ENCODE measurements at regions not wholly inside any gene's neighbourhood (a gene's known extent, or its start where the extent isn't known, plus 50 kb on each side); places are given as distances from the start of the nearest gene placed in this dataset.
"Not testable (repeated sequence)": the region's sequence is repeated elsewhere in the genome, so short reads cannot be mapped to it uniquely, and the experiment has no call there.

DNA sequence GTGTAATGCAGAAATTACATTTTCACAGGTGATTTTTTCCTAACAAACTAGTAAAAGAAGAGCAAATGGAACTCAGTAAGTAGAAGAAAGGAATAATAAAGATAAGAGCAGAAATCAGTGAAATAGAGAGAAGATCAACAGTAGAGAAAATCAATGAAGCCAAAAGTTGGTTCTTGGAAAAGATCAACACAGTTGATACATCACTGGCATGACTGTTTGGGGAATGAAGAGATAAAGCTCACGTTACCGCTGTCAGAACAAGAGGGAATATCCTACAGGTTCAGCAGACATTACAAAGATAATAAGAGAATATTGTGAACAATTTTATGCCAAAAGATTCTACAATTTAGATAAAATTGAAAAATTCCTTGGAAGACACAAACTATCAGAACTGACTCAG, 146.4 kb downstream of the ACTR3B start:
- DNase-seq (ENCODE audit: low spot score): no peak

DNA sequence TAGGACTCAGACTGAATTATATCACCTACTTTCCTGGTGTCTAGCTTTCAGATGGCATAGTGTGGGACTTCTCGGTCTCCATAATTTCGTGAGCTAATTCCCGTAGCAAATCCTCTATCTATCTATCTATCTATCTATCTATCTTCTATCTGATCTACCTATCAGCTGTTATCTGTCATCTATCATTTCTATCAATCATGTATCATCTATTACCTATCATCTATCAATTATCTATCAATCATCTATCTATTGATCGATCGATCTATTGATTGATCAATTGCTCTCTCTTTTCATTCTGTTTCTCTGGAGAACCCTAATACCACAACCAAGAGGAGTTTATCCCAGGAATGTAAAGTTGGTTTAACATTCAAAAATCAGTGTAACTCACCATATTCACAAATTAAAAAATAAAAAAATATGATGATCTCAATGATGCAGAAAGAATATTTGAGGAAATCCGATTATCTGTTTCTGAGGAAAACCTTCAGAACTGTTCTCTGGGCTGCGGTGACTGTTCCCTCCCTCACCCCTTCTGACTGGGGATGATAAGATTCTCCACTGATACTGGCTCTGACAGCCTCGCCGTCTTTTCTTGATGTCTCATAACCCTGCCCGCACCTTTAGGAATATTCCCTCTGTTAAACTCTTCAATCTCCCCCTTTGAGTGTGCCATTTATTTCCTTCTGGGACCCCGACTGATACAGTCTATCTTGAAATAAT, 147.7 kb downstream of the ACTR3B start:
- no peak for DNase-seq (ENCODE audit: low spot score)

GRCh38 chr7:152909280-152909679, 149.7 kb downstream of the ACTR3B start:
- DNase-seq (ENCODE audit: low spot score): no peak

- DNase-seq (ENCODE audit: low spot score): no peak
These were observed 150.4 kb downstream of the ACTR3B start for GRCh38 chr7:152909683-152910544.

DNA sequence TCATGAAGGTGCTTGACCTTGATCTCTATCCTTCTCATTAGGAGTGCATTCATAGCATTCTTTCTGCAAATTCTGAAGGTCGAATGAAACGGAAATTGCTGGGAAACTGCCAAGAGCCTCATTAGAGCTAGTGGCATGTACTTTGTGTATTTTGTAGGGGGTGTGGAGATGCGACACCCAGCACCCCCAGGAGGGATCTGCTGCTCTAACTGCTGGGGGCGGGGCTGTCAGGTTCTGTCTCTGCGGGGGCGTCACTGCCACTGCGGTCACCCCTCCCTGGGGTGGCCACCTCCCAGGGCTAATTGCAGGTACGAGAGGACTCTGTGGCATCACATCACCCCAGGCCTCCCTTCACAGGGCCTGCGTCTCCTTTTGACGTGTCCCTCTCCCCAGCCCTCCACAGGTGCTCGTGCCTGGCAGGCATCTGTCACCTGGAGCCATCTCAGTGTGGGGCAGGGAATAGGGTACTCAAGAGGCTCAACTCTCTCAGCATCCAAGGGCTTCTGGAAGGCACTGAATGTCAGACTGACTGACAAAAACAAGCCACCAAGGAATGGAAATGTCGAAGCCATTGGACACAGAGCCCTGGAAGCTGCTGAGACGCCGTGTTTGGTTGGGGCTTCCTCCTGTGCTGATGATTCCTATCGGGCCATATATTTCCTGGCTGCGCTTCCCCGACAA, 151.1 kb downstream of the ACTR3B start:
- DNase-seq (ENCODE audit: low spot score): no peak

GRCh38 chr7:152911226-152911560, 151.6 kb downstream of the ACTR3B start:
- no peak for DNase-seq (ENCODE audit: low spot score)

DNA sequence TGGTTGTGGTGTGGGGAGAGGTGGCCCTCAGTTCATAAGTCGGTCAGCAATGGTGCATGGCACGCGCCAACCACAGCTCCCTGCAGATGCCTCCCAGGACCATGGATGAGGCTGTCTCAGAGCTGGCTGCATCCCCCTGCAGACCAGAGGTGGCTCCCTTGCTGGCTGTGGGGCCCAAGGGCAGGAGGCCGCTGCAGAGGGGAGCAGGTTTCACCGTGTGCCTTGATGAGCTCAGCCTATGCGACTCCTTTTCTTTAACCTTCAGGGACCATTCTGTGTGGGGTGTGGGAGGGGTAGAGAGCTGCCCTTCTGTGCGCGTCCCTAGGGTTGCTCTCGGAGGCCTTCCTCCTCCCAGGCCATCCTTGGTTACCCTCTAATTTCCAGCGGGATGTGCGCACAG, 152.4 kb downstream of the ACTR3B start:
- no peak for DNase-seq (ENCODE audit: low spot score)

GRCh38 chr7:152912511-152912910, 153.0 kb downstream of the ACTR3B start:
- no peak for DNase-seq (ENCODE audit: low spot score)

DNA sequence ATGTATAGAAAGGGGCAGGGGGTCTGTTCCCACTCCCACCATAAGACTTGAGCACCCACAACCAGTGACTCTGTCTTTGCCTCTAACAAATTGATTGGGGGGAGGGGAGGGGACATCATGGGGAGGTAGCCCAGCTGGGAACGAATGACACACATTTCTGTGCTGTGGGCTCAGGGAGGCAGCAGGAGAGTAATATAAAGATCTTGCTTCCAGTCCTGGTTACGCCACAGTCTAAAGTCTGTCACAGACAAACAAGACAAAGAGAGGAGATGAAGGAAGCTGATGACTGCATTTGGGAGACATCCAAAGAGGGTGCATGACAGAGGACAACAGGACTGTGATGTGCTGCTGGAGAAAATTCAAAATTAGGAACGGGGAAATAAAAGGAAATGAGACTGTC, 153.9 kb downstream of the ACTR3B start:
- no peak for DNase-seq (ENCODE audit: low spot score)

DNA sequence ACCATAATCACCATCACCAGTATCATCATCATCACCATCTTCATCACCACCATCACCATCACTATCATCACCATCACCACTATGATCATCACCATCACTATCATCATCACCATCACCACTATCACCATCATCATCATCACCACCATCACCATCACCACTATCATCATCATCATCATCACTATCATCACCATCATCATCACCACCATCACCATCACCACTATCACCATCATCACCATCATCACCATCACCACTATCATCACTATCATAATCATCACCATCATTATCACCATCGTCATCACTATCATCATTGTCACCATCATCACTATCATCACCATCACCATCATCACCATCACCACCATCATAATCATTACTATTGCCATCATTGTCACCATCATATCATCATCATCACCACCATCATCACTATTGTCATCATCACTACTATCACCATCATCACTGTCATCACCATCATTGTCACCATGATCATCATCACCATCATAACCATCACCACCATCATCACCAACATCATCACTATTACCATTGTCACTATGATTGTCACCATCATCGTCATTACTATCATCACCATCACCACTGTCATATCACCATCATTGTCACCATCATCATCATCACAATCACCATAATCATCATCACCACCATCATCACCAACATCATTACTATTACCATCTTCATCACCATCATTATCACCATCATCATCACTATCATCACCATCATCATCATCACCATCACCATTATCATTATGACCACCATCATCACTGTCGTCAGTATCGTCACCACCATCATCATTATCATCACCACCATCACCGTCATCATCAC, 154.7 kb downstream of the ACTR3B start:
- no peak for DNase-seq (ENCODE audit: low spot score)

- not testable (repeated sequence) for DNase-seq (ENCODE audit: low spot score)
These were observed 155.2 kb downstream of the ACTR3B start for GRCh38 chr7:152914845-152915102.

DNA sequence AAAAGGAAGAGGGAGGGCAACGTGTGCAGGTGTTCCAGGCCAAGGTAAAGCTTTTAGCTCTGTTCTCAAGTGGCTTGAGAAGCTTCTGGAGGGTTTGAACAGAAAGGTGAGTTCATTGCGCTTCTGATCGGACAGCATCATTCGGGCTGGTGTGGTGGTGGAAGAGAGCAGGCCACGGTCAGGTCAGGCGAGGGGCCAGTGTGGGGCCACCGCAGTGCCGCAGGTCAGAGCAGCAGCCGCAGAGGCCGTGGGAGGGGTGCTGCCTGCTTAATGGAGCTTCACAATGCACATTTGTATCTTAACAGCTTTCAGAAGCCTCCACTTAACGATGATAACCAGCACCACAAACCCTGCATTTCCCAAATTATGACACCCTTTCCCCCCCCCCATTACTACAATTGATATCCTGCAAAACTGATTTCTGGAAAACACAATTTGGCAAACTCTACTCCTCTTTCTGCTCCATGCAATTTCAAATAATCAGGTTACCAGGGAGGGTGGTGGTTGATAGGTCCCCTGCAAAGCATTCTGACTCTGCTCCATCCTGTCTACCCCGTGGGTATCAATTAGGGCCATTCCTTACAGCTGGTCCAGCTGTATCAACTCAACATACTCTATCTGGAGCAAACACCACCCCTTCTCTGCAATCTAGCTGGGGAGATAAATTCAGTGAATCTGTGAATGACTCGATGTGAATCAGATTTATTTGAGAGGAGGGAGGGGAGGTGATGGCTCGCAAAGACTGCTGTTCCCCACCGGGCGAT, 162.9 kb downstream of the ACTR3B start:
- DNase-seq (ENCODE audit: low spot score): no peak

DNA sequence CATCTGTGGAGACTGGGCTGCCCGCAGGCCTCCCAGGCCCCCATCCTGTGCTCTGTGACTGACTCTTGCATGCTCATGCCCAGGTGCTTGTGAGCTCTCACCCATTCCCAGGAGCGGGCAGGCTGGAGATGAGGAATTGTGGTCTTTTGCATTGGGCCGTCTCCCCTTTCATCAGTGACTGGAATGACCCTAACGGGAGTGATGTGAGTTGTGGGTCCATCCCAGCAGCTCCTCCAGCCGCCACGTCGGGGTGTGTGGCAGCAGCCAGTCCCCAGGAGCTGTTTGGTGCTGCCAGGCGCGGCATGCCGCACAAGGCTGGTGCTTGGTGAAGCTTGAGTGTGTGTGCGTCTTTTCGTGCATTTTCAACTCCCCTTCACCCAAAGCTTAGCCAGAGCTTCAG, 164.2 kb downstream of the ACTR3B start:
- no peak for DNase-seq (ENCODE audit: low spot score)

- no peak for DNase-seq (ENCODE audit: low spot score)
These were observed 164.7 kb downstream of the ACTR3B start for GRCh38 chr7:152924238-152924637.

- no peak for DNase-seq (ENCODE audit: low spot score)
These were observed 165.4 kb downstream of the ACTR3B start for GRCh38 chr7:152924826-152925411.

- no peak for DNase-seq (ENCODE audit: low spot score)
These were observed 166.0 kb downstream of the ACTR3B start for GRCh38 chr7:152925412-152926147.

DNA sequence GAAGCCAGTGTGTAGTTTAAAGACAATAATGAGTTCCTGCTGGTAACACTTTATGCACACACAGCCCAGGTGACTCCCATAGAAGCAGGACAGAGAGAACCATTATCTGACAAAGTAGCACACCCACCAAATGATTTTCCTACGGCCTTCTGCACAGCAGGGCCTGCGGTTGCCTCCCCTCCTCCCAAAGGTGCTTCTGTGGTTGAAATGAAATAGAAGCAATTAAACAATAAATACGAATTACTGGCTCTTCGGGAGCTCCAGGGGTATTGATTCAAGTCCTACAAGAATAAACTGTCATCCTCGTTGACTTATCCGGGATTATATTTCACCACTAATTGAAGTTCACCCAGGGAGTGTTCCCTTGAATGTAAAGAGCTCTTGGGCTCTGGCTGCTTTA, 172.1 kb downstream of the ACTR3B start:
- no peak for DNase-seq (ENCODE audit: low spot score)

GRCh38 chr7:152937282-152937681, 177.7 kb downstream of the ACTR3B start:
- DNase-seq (ENCODE audit: low spot score): no peak

DNA sequence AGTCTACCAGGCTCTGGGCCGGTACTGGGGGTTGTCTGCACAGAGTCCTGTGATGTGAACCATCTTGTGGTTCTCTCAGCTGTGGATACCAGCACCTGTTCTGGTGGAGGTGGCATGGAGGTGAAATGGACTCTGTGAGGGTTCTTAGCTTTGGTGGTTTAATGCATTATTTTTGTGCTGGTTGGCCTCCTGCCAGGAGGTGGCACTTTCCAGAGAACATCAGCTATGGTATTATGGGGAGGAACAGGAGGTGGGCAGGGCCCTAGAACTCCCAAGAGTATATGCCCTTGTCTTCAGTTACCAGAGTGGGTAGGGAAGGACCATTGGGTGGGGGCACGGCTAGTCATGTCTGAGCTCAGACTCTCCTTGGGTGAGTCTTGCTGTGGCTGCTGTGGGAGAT, 187.1 kb downstream of the ACTR3B start:
- DNase-seq (ENCODE audit: low spot score): not testable (repeated sequence)

DNA sequence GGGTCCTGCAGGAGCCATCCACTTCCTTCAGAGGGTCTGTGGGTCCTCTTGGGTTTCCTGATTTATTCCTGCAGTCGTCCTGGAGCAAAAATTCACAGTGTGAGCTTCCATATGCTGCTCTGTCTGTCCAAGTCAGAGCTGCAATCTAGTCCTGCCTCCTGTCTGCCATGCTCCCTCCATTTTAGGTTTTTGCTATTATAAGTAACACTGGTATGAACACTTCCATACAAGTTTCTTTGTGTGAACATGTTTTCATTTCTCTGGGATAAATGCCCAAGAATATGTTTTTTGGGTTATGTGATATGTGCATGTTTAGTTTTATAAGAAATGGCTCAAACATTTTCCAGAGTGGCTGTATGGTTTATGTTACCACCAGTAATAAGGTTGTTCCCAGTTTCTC, 188.1 kb downstream of the ACTR3B start:
- no peak for DNase-seq (ENCODE audit: low spot score)

- no peak for DNase-seq (ENCODE audit: low spot score)
These were observed 189.7 kb downstream of the ACTR3B start for GRCh38 chr7:152949253-152949652.
